Lung (tissue), 11 donors: ENCODE measurements at regions not wholly inside any gene's neighbourhood (a gene's known extent, or its start where the extent isn't known, plus 50 kb on each side); places are given as distances from the start of the nearest gene placed in this dataset.

Experiments used
- ATAC-seq: fragments of 200-7000 bp; cut with Tn5 transposase; one replicate; pipeline ENCODE4 v1.9.1; 2020; ENCODE audit warnings: moderate number of reproducible peaks; ENCODE audit not compliant: insufficient read depth, low FRiP score
- DNase-seq, 3 donors: peaks; one replicate each; pipeline ENCODE4 v3.0.0-alpha.2; 2013 to 2017
- H3K27ac ChIP-seq, 2 donors: one replicate each; pipeline ENCODE4 v1.5.1; 2013; ENCODE audit warnings: mild to moderate bottlenecking in 2 of 2, moderate library complexity in 2 of 2, control low read depth in 1 of 2, inconsistent platforms in 1 of 2, low read depth in 1 of 2, low read length in 1 of 2
- H3K27me3 ChIP-seq, 3 donors: one replicate each; pipeline ENCODE4 v1.5.1; 2013; ENCODE audit warnings: low read length in 2 of 3; ENCODE audit not compliant: control insufficient read depth in 3 of 3, insufficient read depth in 3 of 3
- H3K36me3 ChIP-seq, 4 donors: one replicate each; pipeline ENCODE4 v1.5.1; 2013; ENCODE audit warnings: low read length in 4 of 4, mild to moderate bottlenecking in 1 of 4, moderate library complexity in 1 of 4; ENCODE audit not compliant: control insufficient read depth in 4 of 4, insufficient read depth in 4 of 4
- H3K4me1 ChIP-seq, 5 donors: one replicate each; pipeline ENCODE4 v1.5.1; 2013; ENCODE audit warnings: low read length in 5 of 5, mild to moderate bottlenecking in 2 of 5, moderate library complexity in 1 of 5; ENCODE audit not compliant: control insufficient read depth in 5 of 5, insufficient read depth in 5 of 5
- H3K4me3 ChIP-seq: one replicate; pipeline ENCODE4 v1.5.1; 2013; ENCODE audit warnings: mild to moderate bottlenecking, control low read depth, moderate library complexity
- H3K9ac ChIP-seq, 2 donors: one replicate each; pipeline ENCODE4 v1.5.1; 2013; ENCODE audit warnings: low read length in 2 of 2, control low read depth in 1 of 2; ENCODE audit not compliant: insufficient read depth in 1 of 2
- H3K9me3 ChIP-seq, 4 donors: one replicate each; pipeline ENCODE4 v1.5.1; 2013; ENCODE audit warnings: low read length in 3 of 4, mild to moderate bottlenecking in 1 of 4, moderate library complexity in 1 of 4; ENCODE audit not compliant: control insufficient read depth in 4 of 4, insufficient read depth in 3 of 4
- WGBS, 2 donors: extraction: QIAGEN DNeasy Blood & Tissue Kit; methylation state at CpG; one replicate each; pipeline ENCODE4 v1.1.7; 2013; 5-methylcytosine and 5-hydroxymethylcytosine counted together
- TF ChIP-seq, protein P1 (sequence below): IDR thresholded peaks from 2 replicates; pipeline ENCODE4 v1.5.1; 2012; ENCODE audit warnings: mild to moderate bottlenecking; ENCODE audit errors: control extremely low read depth, extremely low read depth
- donor health status: control.
- donor health status: control.
- donor health status: Bipolar disorder and iron deficiency.
- donor health status: healthy.
- donor health status: DM: yes; HTN: yes; CAD: no.

DNA sequence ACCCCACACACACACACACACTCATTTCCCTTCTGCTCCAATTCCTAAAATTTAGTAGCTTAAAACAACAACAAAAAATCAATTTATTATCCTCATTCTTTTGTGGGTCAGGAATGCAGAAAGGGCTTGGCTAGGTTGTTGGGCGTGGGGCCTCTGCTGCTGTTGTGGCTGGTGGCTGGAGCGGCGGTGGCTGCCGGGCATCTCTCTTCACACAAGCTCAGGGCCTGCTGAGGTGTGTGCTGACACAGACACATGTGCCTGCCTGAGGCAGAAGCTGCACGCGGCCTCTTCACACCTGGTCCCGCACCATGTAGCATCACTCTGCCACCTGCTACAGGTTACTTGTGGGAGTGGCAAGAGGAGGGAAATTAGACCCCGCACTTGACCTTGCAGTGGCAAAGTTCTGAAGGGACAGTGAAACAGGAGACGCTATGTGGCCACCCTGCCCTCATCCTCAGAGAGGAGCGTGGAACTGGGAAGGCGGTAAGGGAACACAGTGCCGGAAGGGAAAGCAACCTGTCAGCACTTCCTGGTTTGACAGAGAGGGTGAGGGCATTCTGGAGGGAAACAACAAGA lies 64.0 kb upstream of the PRR20G start:
- Histone ChIP-seq H3K4me1 (no peaks in the 10 kb centered on the region), H3K27me3 (peaks cover 0 to 4% (median 4%) of the 10 kb centered on the region in 3 donors), H3K9ac (no peak overlapping the region), H3K27ac (no peak overlapping the region), H3K4me3 (no peak overlapping the region), H3K9me3 (peaks cover 0 to 8% (median 3%) of the 10 kb centered on the region in 4 donors), H3K36me3 (no peaks in the 10 kb centered on the region)
- 81 to 82% methylated on average over 12 of the region's 12 CpGs for WGBS, 2 donors
- ATAC-seq (no peak), DNase-seq (no peak)
- TF ChIP-seq, protein P1, sequence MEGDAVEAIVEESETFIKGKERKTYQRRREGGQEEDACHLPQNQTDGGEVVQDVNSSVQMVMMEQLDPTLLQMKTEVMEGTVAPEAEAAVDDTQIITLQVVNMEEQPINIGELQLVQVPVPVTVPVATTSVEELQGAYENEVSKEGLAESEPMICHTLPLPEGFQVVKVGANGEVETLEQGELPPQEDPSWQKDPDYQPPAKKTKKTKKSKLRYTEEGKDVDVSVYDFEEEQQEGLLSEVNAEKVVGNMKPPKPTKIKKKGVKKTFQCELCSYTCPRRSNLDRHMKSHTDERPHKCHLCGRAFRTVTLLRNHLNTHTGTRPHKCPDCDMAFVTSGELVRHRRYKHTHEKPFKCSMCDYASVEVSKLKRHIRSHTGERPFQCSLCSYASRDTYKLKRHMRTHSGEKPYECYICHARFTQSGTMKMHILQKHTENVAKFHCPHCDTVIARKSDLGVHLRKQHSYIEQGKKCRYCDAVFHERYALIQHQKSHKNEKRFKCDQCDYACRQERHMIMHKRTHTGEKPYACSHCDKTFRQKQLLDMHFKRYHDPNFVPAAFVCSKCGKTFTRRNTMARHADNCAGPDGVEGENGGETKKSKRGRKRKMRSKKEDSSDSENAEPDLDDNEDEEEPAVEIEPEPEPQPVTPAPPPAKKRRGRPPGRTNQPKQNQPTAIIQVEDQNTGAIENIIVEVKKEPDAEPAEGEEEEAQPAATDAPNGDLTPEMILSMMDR, result no peak

DNA sequence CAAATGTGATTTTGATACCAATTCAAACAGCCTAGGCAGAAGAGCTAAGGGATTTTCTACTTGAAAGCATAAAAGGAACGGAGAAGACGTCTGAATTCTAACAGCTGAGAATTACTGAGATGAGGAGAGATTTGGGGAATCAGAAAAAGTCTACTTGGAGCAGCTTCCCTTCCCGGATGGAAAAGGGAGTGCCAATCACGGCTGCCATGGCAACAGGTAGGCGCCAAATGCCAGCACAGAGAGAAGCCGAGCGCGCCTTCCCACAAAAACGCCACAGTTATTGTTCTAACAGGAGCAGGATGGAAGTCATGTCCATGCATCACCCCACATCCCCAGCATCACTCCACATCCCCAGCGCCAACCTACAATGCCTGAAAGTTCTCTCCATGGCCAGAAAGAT lies 63.5 kb upstream of the PRR20G start:
- WGBS, 2 donors, result 71 to 78% methylated on average over 10 of the region's 10 CpGs
- Histone ChIP-seq H3K27ac (no peak overlapping the region), H3K4me3 (no peak overlapping the region)

DNA sequence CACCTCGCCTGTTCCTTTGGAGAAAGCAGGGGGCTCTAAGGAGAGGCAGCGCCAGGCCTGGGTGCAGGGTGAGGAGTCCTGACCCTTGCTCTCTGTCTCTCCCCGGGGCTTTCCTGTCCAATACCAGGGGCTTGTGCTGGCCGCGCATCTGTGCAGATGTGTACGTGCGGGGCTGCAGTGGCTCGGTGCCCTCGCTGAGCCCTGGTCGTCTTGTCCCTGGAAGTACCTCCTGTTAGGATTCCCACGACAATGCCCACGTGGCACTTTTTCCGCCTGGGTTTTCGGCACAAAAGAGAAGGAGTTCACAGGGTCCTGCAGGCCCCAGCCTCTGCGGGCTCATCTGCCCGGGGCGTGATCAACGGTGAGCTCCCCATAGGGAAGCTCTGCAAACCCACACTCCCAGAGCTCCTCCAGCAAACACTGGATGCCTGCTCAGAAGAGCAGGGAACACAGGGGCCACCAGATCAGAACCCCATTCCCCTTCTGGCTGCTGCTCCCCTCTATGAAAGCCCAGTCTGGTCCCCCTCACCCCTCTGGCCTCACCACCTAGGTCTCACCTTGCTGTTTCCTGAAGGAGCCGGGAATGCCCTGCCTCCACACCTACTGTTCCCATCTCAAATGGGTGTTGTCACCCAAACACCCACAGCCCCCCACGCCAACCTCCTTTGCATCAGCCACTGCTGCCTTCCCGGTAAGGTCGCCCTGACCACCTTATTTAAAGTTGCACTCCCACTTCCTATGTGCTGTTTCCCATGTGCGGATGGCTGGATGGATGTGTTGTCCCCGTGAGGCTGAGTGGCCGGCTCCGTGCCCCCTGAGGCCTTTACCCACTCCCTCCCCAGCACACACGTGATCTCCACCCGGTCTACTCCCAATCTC lies 62.6 kb upstream of the PRR20G start:
- Histone ChIP-seq H3K4me3 (no peak overlapping the region), H3K9me3 (no peaks in the 10 kb centered on the region), H3K4me1 (no peaks in the 10 kb centered on the region), H3K27me3 (peaks cover 0 to 9% (median 4%) of the 10 kb centered on the region in 3 donors), H3K27ac (no peak overlapping the region), H3K9ac (no peak overlapping the region), H3K36me3 (no peaks in the 10 kb centered on the region)
- DNase-seq, result no peak
- WGBS, 2 donors, result 78 to 79% methylated on average over 28 of the region's 28 CpGs
- TF ChIP-seq, protein P1, result no peak
- ATAC-seq, result no peak

More for the DNA sequence above, 63.5 kb upstream of the PRR20G start:
- TF ChIP-seq, protein P1, result no peak
- Histone ChIP-seq H3K4me1 (no peaks in the 10 kb centered on the region), H3K9me3 (peaks cover 0 to 2% (median under 1%) of the 10 kb centered on the region in 4 donors), H3K36me3 (no peaks in the 10 kb centered on the region), H3K9ac (no peak overlapping the region), H3K27me3 (peaks cover 0 to 8% (median 4%) of the 10 kb centered on the region in 3 donors)
- no peak for DNase-seq
- ATAC-seq, result no peak
